Activated T-helper 17 cell treated with anti-CD3 and anti-CD28 coated beads, Interleukin-2, amount 50 U/mL, for 72 hours (primary cell): ENCODE measurements at regions not wholly inside any gene's neighbourhood (a gene's known extent, or its start where the extent isn't known, plus 50 kb on each side); places are given as distances from the start of the nearest gene placed in this dataset.
"Not testable (repeated sequence)": the region's sequence is repeated elsewhere in the genome, so short reads cannot be mapped to it uniquely, and the experiment has no call there.

ENCODE experiments used
- ATAC-seq: fragments of 150-1000 bp; cut with Tn5 transposase; replicated peaks from 2 replicates; pipeline ENCODE4 v1.10.0; 2021; ENCODE audit warnings: mild to moderate bottlenecking, moderate library complexity
- H3K27ac Mint-ChIP-seq: one replicate; pipeline ENCODE4 v1.8.0; 2022; ENCODE audit warnings: mixed read lengths
- H3K27me3 Mint-ChIP-seq: one replicate; pipeline ENCODE4 v1.8.0; 2022; ENCODE audit warnings: mixed read lengths
- H3K36me3 Mint-ChIP-seq: one replicate; pipeline ENCODE4 v1.8.0; 2022; ENCODE audit warnings: low read depth, mild to moderate bottlenecking, mixed read lengths
- H3K4me1 Mint-ChIP-seq: one replicate; pipeline ENCODE4 v1.8.0; 2022; ENCODE audit warnings: mixed read lengths
- H3K4me3 Mint-ChIP-seq: one replicate; pipeline ENCODE4 v1.8.0; 2022; ENCODE audit warnings: mild to moderate bottlenecking, mixed read lengths
- H3K9me3 Mint-ChIP-seq: one replicate; pipeline ENCODE4 v1.8.0; 2022; ENCODE audit warnings: mixed read lengths

GRCh38 chr14:71240171-71240570 lies 332.9 kb downstream of the PCNX1 start:
- no peaks in the 10 kb centered on the region for H3K36me3 Mint-ChIP-seq
- no peak overlapping the region for H3K4me3 Mint-ChIP-seq
- peaks cover 3% of the 10 kb centered on the region for H3K4me1 Mint-ChIP-seq
- no peaks in the 10 kb centered on the region for H3K9me3 Mint-ChIP-seq
- no peak overlapping the region for H3K27ac Mint-ChIP-seq
- no peak for ATAC-seq
- peaks cover 4% of the 10 kb centered on the region for H3K27me3 Mint-ChIP-seq

- Mint-ChIP-seq H3K4me3 (no peak overlapping the region), H3K27me3 (peaks cover 4% of the 10 kb centered on the region), H3K36me3 (no peaks in the 10 kb centered on the region), H3K9me3 (no peaks in the 10 kb centered on the region), H3K4me1 (peaks cover 10% of the 10 kb centered on the region), H3K27ac (peak overlapping the region; percentile 40)
- ATAC-seq: no peak
Measured at GRCh38 chr14:71240866-71241520, 333.7 kb downstream of the PCNX1 start.

- Mint-ChIP-seq H3K27me3 (peaks cover 4% of the 10 kb centered on the region), H3K4me3 (no peak overlapping the region), H3K9me3 (peaks cover 9% of the 10 kb centered on the region), H3K36me3 (no peaks in the 10 kb centered on the region), H3K4me1 (peaks cover 19% of the 10 kb centered on the region), H3K27ac (no peak overlapping the region)
- no peak for ATAC-seq
Measured at GRCh38 chr14:71242237-71242748, 335.0 kb downstream of the PCNX1 start.

GRCh38 chr14:71243697-71244096 lies 336.4 kb downstream of the PCNX1 start:
- H3K9me3 Mint-ChIP-seq: peaks cover 22% of the 10 kb centered on the region
- H3K36me3 Mint-ChIP-seq: no peaks in the 10 kb centered on the region
- peaks cover 20% of the 10 kb centered on the region for H3K4me1 Mint-ChIP-seq
- ATAC-seq: no peak
- H3K27ac Mint-ChIP-seq: no peak overlapping the region
- H3K4me3 Mint-ChIP-seq: no peak overlapping the region
- no peaks in the 10 kb centered on the region for H3K27me3 Mint-ChIP-seq

- Mint-ChIP-seq H3K9me3 (peaks cover 22% of the 10 kb centered on the region), H3K4me1 (peaks cover 20% of the 10 kb centered on the region), H3K4me3 (no peak overlapping the region), H3K27ac (no peak overlapping the region), H3K27me3 (no peaks in the 10 kb centered on the region), H3K36me3 (no peaks in the 10 kb centered on the region)
- ATAC-seq: no peak
Measured at GRCh38 chr14:71244341-71244740, 337.1 kb downstream of the PCNX1 start.

DNA sequence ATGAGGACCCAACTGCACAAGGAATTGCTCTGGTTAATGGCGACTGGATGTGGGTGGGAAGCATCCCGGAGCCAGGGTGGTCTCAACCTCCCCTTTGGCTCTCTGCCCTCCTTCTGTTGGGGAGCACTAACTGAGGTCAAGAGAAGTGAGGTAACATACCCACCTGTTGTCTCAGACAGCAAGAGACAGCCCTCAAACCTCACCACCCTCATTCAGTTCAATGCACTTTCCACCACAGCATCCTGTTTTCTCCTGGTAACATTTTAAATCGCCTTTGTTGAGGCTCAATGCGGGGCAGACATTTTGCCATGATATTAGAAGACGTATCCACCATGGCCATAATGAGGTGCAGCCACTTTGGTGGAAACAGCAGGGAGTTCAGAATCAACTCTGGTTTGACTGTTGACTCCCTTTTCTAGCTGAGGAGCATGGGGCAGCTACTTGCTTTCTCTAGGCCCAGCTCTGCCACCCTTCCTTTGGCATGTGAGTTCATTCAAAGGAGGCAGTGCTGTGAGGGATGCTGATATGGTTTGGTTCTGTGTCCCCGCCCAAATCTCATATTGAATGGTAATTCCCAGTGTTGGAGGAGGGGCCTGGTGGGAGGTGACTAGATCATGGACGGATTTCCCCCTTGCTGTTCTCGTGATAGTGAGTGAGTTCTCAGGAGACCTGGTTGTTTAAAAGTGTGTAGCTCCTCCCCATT lies 338.6 kb downstream of the PCNX1 start:
- Mint-ChIP-seq H3K4me3 (peak overlapping the region; percentile 56), H3K27ac (peak overlapping the region; percentile 71), H3K27me3 (no peaks in the 10 kb centered on the region), H3K36me3 (no peaks in the 10 kb centered on the region), H3K4me1 (peaks cover 20% of the 10 kb centered on the region), H3K9me3 (peaks cover 22% of the 10 kb centered on the region)
- peak; percentile 75 for ATAC-seq

GRCh38 chr14:71246539-71246938 lies 339.3 kb downstream of the PCNX1 start:
- no peaks in the 10 kb centered on the region for H3K27me3 Mint-ChIP-seq
- peak overlapping the region; percentile 71 for H3K27ac Mint-ChIP-seq
- peaks cover 20% of the 10 kb centered on the region for H3K4me1 Mint-ChIP-seq
- ATAC-seq: peak; percentile 41
- H3K36me3 Mint-ChIP-seq: no peaks in the 10 kb centered on the region
- H3K9me3 Mint-ChIP-seq: peaks cover 22% of the 10 kb centered on the region
- peak overlapping the region; percentile 56 for H3K4me3 Mint-ChIP-seq

- no peaks in the 10 kb centered on the region for H3K36me3 Mint-ChIP-seq
- H3K4me3 Mint-ChIP-seq: peak overlapping the region; percentile 56
- peaks cover 22% of the 10 kb centered on the region for H3K9me3 Mint-ChIP-seq
- no peak for ATAC-seq
- peaks cover 20% of the 10 kb centered on the region for H3K4me1 Mint-ChIP-seq
- H3K27ac Mint-ChIP-seq: peak overlapping the region; percentile 71
- no peaks in the 10 kb centered on the region for H3K27me3 Mint-ChIP-seq
Measured at GRCh38 chr14:71247106-71247505, 339.8 kb downstream of the PCNX1 start.

DNA sequence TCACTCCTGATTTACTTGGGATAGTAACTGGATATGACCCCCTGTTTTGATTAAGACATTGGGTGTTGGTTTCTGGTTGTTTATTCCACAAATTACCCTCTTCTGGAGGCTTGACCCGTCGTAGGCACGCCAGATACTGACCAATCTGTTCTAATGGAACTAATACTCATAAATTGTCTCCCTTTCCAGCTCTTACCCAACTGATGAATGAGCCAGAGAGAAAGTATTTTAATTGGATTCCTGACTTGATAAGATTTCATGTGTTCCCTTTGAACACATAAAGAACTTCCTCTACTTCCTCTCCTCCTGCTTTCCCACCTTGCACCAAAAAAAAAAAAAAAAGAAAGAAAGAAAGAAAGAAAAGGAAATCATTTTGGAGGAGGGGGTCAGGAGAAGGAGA lies 340.9 kb downstream of the PCNX1 start:
- Mint-ChIP-seq H3K36me3 (no peaks in the 10 kb centered on the region), H3K9me3 (peaks cover 22% of the 10 kb centered on the region), H3K27ac (no peak overlapping the region), H3K4me3 (no peak overlapping the region), H3K27me3 (no peaks in the 10 kb centered on the region), H3K4me1 (peaks cover 20% of the 10 kb centered on the region)
- ATAC-seq: no peak

DNA sequence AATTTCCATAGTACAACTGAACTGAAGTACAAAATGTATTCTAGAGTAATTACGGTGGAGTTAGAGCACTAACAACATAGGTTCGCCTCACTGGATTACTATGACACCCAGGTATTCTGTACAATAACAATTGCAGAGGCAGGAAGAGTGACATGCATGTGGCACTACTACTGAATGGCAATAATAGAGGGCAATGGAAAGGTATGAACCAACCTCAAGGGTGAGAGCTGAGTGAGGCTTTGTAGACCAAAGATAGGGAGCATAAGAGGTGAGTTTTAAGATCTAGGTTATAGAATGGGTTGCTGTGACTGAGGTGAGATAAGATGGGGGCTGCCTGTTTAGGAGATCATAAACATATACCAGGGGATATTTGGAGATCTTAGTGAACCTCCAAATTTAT lies 343.1 kb downstream of the PCNX1 start:
- peaks cover 17% of the 10 kb centered on the region for H3K4me1 Mint-ChIP-seq

GRCh38 chr14:71250791-71251190 lies 343.5 kb downstream of the PCNX1 start:
- Mint-ChIP-seq H3K9me3 (peaks cover 24% of the 10 kb centered on the region), H3K27ac (no peak overlapping the region), H3K4me3 (no peak overlapping the region), H3K36me3 (no peaks in the 10 kb centered on the region), H3K27me3 (no peaks in the 10 kb centered on the region), H3K4me1 (peaks cover 12% of the 10 kb centered on the region)
- ATAC-seq: no peak

More for the DNA sequence above, 343.1 kb downstream of the PCNX1 start:
- ATAC-seq: no peak
- no peak overlapping the region for H3K4me3 Mint-ChIP-seq
- peaks cover 22% of the 10 kb centered on the region for H3K9me3 Mint-ChIP-seq
- H3K27ac Mint-ChIP-seq: no peak overlapping the region
- no peaks in the 10 kb centered on the region for H3K36me3 Mint-ChIP-seq
- no peaks in the 10 kb centered on the region for H3K27me3 Mint-ChIP-seq

DNA sequence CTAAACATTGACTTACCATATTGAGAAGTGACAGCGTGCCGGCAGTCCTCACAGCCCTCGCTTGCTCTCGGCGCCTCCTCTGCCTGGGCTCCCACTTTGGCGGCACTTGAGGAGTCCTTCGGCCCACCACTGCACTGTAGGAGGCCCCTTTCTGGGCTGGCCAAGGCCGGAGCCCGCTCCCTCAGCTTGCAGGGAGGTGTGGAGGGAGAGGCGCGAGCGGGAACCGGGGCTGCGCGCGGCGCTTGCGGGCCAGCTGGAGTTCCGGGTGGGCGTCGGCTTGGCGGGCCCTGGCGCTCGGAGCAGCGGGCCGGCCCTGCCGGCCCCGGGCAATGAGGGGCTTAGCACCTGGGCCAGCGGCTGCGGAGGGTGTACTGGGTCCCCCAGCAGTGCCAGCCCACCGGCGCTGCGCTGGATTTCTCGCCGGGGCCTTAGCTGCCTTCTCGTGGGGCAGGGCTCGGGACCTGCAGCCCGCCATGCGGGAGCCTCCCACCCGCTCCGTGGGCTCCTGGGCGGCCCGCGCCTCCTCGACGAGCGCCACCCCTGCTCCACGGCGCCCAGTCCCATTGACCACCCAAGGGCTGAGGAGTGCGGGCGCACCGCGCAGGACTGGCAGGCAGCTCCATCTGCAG lies 346.9 kb downstream of the PCNX1 start:
- H3K36me3 Mint-ChIP-seq, H3K27ac Mint-ChIP-seq, ATAC-seq, H3K4me1 Mint-ChIP-seq, H3K27me3 Mint-ChIP-seq: not testable (repeated sequence)
- Mint-ChIP-seq H3K9me3 (peaks cover 22% of the 10 kb centered on the region), H3K4me3 (peak overlapping the region; percentile 39)

DNA sequence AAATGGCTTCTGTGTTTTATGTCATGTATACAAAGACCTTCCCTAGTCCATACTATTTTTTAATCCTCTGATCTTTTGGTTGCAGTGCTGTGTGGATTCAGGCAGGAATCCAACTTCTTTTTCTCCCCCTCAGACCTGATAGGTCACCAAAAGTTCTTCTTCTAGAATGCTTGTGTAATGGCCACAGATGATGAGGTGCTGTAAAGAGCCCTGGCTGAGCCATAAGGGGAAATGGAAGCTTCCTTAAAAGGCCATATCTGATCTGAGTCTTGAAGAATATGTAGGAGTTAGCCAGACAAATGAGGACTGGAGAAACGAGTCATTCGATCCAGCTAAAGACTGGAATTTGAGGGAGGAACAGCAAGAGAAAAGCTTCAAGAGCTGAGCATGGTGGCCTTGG lies 353.9 kb downstream of the PCNX1 start:
- Mint-ChIP-seq H3K4me3 (no peak overlapping the region), H3K4me1 (peaks cover 9% of the 10 kb centered on the region), H3K9me3 (peaks cover 31% of the 10 kb centered on the region), H3K27me3 (peaks cover 4% of the 10 kb centered on the region), H3K36me3 (no peaks in the 10 kb centered on the region), H3K27ac (no peak overlapping the region)
- ATAC-seq: no peak

DNA sequence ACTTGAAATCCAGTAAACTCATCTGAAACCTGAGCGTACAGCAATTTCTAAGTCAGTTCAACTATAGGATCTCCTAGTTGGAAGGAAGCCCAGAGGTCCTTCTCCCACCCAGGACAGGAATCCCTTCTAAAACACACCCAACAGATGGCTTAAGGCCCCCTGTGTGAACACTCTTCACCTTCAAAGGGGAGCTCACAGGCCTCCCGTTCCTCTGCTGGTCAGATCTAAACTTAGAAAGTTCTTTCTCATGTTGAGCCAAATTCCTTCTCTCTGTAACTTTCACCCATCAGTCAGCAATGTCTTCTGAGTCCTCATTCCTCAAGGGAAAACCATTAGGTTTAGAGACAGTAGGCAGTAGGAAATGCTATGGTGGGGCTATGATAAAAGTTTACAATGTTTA lies 355.2 kb downstream of the PCNX1 start:
- Mint-ChIP-seq H3K4me3 (no peak overlapping the region), H3K27me3 (no peaks in the 10 kb centered on the region), H3K9me3 (peaks cover 22% of the 10 kb centered on the region), H3K4me1 (peaks cover 15% of the 10 kb centered on the region), H3K36me3 (no peaks in the 10 kb centered on the region), H3K27ac (no peak overlapping the region)
- no peak for ATAC-seq

DNA sequence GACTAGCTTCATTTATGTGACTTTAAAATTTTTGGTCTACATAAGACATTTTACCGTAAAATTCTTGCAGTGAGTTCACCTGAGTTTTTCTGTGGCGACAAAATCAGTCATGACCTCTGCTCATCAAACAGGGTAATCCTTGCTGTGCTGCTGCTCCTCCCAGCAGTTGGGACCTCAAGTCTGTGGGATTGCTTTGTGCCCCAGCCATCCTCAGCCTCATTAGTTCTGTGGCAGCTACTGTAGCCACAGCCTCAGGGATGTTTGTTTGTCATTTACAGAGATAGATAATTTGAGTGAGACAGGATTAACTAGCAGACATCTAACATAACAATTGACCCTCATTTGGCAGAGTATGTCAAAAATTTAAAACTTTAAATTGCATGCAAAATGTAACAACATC lies 357.0 kb downstream of the PCNX1 start:
- Mint-ChIP-seq H3K27ac (no peak overlapping the region), H3K4me1 (peaks cover 24% of the 10 kb centered on the region), H3K36me3 (no peaks in the 10 kb centered on the region), H3K4me3 (no peak overlapping the region), H3K27me3 (no peaks in the 10 kb centered on the region), H3K9me3 (peaks cover 19% of the 10 kb centered on the region)
- ATAC-seq: no peak
